NCI-H446 treated with DMSO at 0.1 percent for 48 hours (cell line): ENCODE measurements at regions not wholly inside any gene's neighbourhood (a gene's known extent, or its start where the extent isn't known, plus 50 kb on each side); places are given as distances from the start of the nearest gene placed in this dataset.

ENCODE experiments used
- DNase-seq: peaks from one replicate; lab custom pipeline; 2025; lab: John Stamatoyannopoulos, UW

DNA sequence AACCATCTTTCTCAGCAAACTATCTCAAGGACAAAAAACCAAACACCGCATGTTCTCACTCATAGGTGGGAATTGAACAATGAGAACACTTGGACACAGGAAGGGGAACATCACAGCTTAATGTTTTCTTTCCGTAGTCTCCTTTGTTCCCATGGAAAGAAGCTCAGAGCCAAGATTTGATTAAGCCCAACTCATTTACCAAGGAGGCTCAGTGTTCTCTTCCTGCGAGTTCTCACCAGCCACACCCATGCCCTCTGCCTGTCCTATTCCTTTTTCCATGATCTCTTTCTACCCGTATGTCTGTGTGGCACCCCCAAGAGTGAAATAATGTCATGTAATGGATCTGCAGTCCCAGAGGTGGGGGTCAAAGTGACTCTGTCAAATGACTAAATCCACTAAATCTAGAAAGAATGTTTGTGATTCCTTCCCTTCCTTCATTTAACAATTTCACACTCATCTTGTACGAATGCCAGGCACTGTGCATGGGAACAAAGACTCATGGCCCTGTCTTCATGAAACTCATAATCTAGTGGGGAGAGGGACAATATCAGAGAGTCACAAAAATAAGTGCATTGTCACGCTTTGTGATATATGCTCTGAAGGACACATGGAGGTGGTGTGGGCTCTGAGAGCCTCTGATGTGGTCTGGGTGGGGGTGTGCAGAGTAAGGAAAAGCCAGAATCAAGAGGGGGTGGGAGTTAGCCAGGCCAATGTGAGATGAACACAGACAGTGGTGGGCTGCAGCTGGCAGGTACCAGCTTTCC is 292.1 kb downstream of the CDC5L start:
- DNase-seq: no peak

DNA sequence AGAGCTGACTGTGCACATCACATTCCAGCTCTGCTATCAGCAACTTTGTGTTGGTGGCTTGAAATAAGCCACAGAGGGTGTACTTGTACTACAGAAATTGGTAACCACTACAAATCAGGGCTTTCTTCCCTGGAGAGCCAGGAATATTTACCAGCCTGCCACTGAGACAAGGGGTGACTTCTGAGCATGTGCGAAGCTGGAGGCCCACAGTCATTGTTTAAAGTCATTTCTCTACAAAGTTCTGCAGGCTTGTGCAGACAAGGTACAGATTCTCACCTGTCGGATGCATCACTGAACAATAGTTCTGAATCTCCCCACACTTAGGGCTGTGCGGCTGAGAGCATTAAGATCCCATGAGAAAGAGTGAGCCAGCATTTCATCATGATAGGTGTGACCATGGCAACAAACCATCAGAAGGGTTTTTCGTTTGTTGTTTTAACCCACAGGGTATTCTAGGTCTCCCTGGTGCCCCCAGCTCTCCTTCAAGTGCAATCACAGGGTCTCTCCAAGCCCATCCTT is 292.8 kb downstream of the CDC5L start:
- no peak for DNase-seq

DNA sequence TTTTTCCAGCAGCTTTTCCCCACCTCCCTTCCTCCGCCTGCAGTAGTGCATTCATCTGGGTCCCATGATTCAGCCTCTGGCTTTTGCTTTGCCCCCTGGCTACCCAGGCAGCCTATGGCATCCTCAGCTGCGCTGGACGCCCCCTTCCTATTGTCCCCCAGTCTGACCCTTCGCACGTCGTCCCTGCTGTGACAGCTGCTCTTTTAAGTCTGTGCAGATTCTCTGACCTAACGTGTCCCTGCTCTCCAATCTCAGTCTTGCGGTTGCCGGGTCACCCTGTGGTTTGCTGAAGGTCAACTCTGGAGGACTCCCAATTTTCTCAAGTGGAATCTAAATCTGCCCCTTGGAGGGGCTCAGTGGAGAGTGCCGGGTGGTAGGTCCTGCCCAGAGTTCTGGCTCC is 294.3 kb downstream of the CDC5L start:
- no peak for DNase-seq

DNA sequence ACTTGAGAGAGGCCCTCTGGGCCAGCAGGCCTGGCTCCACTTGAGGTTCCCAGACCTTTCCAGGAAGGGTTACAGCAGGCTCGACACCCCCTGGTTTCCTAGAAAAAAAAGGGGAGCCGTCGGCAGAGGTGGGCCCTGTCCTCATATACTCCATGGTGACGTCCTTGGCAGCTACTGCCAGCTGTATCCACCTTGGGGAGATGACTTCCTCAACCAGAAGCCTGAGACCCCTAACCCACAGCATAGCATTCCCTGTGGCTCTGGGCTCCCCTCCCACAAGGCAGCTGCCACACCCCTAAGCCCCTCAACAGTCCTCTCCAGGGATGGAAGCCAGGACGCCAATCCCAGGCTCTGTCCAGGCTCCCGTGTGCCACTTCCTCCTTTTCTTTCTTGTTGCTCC is 294.8 kb downstream of the CDC5L start:
- DNase-seq: no peak

DNA sequence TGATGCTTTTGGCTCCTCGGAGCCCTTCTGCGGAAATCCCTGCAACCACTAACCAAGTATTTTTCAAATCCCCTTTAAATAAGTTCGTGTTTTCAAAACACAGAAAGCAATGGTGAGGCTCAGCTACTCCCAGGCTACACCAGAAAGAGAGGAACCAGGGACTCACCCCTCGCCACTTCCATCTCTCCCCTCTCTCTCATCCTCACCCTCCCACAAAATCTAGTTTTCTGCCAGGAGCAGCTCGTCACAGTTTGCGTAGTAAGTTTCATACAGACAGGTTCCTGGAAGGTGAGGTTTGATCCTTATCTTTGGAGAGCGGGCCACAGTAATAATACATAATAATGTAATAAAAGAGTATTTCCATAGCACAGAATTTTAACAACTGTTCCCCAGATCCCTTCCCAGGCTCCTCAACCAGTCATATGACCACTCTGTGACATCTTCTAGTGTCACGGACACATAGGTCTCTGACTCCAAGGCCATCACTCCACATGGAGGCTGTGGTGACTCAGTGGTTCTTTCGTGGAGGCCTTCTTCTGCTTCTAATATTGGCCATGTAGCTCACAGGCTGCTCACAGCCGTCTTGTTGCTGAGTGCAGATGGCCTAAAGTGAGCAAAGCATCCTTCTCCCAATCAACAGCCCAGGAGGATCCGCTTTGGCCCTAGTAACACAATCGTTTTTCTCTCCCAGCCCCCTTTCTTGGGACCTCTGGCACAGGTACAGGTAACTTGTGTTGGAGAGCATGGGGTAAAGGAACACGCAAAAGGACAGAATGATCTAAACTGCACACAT is 295.7 kb downstream of the CDC5L start:
- no peak for DNase-seq

DNA sequence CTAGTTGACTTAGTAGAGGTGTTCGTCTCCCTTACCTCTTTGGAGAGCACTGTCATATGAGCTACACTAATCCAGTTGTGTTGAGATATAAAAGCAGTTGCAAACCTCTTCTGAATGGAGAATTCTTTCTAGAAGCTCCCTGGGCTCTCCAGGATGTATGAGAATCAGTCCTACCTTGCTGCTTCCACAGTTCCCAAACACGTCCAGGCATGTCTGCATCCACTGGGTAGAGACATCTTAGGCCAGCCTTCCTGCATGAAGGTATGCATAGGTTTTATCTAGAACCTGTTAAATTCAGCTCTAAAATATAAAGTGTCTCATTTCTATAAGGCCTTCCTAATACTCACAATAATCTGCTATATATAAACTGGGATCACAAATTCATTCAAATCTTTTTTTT is 297.7 kb downstream of the CDC5L start:
- DNase-seq: no peak

DNA sequence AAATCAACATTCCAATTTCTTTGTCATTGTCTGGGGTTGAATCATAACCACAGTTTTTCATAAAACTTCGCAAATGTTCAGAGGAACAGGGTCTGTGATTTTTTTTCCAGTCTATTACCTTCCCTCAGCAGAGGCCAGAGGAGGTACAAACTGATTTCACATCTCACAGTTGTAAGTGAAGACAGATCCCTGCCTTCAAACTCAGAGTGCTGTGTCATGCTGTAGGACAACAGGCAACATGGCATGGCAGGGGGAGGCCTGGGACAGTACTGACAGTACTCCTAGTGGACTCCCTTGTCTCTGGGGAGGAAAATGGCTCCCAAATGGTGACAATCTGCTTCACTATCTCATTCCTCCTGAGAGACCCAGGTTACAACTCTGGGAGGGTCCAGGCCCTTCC is 308.6 kb downstream of the CDC5L start:
- no peak for DNase-seq

DNA sequence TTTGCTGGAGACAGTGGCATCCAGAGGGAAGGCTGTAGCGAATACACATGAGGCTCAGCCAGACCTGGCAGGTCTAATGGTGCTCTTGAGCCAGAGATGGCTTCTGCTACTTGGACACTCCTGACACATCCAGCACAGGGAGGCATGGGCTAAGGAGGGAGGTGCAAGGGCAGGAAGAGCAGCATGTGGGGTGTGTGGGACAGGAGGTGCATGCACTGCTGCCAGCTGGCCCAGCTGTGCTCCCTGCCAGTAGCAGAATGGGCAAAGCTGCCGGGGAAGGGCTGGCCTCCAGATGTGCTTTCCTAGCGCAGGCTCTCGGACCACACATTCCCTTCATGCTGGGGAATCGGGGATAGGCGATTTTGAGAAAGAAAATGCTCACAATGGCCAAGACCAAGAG is 309.2 kb downstream of the CDC5L start:
- DNase-seq: no peak

DNA sequence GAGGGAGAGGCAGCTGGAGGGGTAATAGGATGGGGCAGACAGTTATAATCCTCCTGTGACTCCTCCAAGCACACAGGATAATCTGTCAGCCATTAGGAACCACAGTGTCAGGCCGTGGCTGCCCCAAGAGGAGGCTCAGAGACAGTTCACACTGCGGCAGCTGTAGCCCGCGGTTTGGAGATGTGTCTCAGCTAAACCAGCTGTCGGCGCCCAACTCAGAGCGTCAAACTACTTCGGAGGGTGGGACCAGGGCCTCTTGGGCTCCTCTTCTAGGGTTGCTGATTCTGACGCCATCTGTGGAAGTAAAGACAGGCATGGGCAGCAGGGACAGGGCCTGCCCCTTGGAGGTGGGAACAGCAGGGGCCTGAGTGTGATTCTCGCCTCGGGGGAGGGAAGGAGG is 309.8 kb downstream of the CDC5L start:
- DNase-seq: no peak

DNA sequence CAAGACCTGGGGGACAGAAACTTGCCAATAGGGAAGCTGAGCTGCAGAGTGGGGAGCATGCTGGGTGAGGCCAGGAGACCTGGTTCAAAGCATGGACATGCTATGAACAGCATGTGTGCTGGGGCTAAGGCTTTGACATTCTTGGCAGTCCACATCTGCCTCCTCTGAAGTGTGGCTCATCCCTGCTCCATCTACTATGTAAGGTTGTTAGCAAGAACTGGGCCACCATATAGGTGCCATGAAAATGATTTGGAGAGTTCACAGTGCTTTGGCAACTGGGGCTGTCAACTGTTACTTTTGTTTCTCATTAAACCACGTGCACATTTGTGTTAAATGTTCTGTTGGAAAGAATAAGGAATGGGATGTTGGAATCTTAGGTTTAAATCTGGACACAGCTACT is 311.1 kb downstream of the CDC5L start:
- no peak for DNase-seq

DNA sequence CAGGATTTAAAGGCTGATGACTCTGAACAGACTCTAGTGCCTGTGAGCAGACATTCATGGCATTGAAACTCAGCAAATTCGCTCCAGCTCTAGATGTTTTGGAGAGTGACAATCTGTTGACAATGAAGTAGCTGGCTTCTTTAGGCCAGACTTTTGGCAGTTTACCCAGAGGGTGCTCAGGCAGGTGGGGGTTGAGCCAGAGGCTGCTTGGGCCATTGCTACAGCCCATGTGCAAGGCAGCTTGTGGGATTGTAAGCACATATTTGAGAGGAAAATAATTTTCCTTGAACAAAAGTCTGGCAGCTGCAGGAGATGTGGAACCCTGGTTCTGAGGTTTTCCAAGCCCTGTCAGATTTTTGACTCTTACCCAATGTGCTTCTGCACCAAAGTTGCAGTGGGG is 311.6 kb downstream of the CDC5L start:
- no peak for DNase-seq

DNA sequence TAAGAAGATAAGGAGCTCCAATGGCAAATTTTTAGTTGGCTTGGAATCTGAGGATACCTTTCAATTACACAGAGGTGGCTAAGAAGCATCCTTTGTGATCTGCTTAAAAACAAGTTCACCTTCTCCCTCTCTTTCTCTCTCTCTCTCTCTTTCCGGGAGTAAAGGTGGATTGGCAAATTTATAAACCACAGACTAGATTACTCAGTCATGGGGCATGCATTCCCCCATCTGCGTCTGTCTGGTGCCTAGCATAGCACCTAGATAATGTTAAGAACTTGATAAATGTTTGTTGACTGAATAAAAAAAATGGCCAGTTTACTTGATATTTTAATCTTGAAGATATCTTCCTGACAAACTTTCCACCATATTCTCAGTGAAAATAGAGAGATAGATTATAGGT is 312.3 kb downstream of the CDC5L start:
- no peak for DNase-seq

DNA sequence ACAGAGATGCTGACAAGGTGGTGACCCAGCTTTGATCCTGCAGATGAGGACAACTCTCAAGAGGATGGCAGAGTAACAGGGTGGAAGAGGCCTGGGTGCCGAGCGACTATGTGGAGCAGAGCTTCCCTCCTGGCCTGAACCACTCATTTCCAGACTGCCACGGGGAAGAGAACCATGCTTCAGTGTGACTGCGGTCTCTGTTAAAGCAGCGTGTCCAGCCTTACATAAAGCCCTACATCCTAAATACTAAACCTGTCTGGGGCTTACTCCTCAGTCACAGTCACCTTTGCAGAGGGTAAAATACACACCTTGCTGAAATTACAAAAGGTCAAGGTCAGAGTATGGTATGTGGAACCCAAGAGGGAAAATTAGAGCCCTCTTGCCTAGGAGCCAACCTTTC is 312.9 kb downstream of the CDC5L start:
- DNase-seq: no peak

DNA sequence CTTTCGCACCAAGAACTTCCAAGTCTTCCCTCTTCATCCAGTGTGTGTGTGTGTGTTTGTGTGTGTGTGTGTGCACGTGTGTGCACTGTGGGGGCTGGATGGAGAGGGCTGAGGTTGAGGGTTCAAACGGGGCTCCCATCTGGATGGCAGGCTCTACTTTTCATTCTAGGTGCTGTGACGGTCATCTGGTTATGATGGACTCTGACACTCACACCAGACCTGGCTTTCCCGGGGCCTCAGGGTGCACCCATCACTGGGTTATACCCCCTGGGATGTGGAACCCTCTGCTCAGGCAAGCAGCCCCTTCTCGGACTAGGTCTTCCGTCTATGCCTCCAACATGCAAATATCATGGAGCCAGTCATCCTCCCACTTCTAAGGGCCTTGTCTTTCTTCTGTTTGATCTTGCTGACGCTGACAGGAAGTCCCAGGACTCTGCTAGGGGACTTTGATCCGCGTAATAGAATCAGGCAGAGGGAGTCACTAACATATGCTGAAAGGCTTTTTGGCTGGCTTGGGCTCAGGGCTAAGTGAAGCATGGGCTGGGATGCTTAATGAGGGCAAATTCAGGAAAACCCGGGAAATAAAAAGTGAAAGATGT is 313.6 kb downstream of the CDC5L start:
- no peak for DNase-seq

DNA sequence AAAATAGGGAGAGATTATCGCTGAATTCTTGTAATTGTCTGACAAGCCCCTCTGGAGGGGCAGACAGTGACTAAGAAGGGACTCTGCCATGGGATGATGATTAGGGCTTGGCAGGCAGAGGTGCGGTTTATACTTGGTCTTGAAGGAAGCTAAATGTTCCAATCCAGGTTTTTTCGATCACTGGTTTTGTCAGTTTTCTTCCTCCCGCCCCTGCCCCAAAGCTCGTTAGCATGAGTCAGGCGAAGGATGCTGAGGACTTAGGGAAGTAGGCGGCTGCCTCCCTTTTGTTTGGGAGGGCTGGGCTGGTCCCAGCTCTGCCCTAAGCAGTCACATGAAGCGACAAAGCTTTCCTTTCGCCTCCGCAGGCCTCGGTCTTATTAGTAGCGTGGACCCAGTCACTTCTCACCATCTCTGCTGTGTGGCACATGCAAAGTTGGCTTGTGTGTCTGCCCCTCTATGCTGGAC is 314.2 kb downstream of the CDC5L start:
- no peak for DNase-seq

DNA sequence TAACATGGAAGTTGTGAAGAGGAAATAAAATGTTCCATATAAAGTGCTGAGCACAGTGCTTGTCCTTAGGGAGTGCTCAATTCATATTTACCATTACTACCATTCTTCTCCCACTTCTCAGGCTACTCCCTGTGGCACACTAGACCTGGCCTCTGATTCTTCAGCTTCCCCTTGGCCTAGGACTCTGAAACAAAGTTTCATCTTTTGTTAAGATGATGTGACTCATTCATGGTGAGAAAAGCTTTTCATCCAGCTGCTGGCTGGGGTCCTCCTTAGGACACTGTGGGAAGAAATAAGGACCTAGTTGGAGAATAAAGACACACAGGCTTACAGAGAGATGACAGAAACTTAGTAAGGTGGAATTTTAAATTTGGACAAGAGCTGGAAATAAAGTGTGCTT is 314.8 kb downstream of the CDC5L start:
- DNase-seq: no peak

DNA sequence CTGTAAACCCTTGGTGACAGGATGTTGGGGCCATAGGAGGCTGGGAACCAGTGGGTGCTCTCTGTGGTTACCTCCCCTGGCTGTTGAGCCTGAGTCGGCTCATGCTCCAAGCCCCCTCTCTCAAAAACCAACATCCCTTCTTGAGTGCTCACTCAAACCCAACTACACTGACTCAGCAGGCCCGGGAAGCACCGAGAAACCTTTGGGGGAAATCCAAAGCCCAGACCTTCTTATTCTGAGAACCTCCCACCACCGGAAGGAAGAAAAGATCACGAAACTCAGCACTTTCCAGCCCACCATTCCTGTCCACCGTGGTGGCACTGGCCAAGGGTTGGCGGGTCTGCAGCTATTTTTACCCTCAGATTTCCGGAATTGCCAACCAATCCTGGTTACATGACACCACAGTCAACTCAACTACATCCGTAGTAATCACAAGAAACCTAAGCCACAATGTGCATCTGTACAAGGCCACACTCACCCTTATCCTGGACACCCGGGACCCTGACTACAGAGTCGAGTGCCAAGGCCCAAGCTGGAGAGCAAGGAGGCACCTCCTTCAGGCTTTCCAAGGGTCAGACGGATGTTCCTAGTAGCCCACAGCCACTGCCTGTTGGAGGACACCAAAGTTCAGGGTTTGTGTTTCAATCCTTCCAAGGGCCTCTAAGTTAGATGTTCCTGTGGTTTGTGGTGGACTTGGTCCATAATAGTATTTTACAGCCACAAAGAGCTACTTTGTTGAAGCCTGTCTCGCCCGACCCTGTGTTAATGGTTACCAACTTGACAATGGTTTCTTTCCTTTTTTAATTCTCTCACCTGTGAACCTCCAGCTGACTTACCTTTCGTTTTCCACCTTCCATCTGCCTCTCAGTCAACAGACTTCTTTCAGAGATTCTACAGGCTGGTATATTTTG is 317.0 kb downstream of the CDC5L start:
- DNase-seq: no peak

DNA sequence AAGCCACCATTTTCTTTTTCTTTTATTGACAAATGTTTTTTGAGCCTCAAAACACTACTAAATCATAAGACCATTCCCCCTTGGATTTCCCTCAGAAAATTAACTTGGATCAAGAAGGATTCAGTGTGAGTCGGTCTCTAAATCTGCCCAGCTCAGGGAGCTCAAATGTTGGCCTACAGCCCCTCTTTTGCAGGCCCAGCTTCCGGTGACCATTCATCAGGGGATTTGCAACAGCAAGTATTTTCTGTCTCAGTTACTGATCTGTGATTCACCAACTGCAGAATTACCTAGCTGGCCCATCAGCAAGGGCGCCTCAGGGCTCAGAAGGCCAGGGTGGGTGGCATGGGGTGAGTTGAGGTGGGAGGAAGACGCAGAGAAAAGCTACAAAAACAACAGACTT is 318.1 kb downstream of the CDC5L start:
- no peak for DNase-seq

DNA sequence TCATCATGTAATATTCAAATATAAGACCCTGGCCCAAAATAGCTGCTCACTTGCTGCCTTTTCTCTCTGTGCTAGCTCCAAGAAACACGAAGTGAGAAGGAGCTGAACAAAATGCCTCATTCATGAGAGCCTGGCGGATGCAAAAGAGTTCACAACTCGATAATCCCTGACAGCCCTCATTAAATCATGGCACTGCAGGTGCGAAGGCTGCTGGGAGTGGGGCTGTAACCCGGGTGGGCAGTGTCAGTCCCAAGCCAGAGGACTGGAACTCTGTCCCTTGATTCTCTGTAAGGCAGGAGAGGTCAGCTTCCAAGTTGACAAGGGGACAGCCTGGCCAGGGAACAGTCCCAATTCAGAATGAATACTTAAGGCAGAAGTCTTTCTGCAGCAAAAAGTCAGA is 318.5 kb downstream of the CDC5L start:
- no peak for DNase-seq

DNA sequence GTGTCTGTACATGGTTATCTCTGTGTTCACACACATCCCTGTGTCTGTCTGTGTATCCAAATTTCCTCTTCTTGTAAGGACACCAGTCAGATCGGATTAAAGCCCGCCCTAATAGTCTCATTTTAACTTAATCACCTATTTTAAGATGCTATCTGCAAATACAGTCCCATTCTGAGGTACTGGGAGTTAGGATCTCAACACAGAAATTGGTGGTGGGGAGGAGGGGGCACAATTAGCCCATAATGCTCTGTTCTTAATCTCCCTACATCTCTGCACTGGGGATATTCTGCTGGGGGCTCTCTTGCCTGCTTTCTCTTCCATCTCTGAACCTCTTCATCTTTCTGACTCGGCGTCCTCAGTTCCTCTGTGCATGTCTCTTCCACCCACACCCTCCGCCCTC is 320.7 kb downstream of the CDC5L start:
- no peak for DNase-seq

DNA sequence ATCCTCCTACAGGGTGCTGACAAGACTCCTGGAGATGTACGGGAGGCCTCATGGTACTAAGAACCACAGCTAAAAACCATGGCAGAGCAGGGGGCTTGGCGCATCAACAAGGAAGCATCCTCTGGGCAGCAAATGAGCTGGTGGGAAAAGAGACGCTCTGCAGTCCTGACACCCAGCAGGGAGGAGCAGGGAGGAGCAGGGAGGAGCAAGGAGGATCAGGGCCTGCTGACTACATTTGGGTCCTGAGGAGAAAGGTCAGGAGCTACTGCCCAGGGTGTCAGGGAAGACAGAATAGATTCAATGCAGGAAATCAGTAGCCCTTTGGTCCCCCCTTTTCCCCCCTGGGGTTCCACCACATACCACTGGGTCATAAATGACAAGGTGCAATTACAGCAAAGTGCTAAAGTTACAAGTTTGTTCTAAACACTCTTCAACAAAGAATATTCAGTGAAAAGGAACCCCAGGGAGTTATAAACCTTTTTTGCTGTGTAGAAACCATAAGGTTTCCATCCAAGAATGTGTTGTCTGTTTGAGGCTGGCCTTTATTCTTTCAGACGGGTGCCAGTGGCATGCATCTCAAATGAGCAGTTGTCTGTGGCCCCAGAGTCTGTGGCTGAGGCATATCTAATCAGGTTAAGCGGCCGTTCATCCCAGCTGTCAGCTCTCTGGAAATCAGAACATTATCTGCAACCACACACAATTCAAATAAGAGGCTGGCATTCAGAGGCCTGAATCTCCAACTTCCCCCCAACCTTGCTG is 325.0 kb downstream of the CDC5L start:
- no peak for DNase-seq
